GM12875 (cell line): ENCODE measurements at regions not wholly inside any gene's neighbourhood (a gene's known extent, or its start where the extent isn't known, plus 50 kb on each side); places are given as distances from the start of the nearest gene placed in this dataset.

Source experiments
- H3K4me3 ChIP-seq: one replicate; pipeline ENCODE4 v1.5.1; 2011; ENCODE audit warnings: low read depth, low read length, control low read depth
- TF ChIP-seq, protein P1 (sequence below): IDR thresholded peaks from 2 replicates; pipeline ENCODE4 v1.5.1; 2011; ENCODE audit warnings: low read depth, mild to moderate bottlenecking, control low read depth, inconsistent platforms, low read length, moderate library complexity, borderline replicate concordance; ENCODE audit not compliant: insufficient read depth

DNA sequence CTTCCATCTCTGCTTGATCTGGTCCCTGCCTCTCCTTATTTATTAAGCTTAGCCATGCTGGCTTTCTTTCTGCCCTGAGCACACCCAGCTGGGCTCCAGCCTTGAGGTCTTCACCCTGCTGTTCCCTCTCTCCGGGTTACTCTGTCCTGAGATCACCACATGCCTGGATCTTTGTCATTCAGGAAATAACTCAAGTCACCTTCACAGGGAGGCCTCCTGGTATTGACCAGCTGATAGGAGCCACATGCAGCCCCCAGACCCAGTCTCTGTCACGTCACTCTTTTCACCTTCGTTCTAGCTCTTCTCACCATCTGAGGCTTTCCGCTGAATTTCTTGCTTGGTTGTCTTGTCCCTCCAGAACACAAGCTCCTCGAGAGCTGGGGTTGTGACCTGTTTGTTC, 114.4 kb downstream of the TSN start:
- TF ChIP-seq, protein P1, sequence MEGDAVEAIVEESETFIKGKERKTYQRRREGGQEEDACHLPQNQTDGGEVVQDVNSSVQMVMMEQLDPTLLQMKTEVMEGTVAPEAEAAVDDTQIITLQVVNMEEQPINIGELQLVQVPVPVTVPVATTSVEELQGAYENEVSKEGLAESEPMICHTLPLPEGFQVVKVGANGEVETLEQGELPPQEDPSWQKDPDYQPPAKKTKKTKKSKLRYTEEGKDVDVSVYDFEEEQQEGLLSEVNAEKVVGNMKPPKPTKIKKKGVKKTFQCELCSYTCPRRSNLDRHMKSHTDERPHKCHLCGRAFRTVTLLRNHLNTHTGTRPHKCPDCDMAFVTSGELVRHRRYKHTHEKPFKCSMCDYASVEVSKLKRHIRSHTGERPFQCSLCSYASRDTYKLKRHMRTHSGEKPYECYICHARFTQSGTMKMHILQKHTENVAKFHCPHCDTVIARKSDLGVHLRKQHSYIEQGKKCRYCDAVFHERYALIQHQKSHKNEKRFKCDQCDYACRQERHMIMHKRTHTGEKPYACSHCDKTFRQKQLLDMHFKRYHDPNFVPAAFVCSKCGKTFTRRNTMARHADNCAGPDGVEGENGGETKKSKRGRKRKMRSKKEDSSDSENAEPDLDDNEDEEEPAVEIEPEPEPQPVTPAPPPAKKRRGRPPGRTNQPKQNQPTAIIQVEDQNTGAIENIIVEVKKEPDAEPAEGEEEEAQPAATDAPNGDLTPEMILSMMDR, result no peak
- no peak overlapping the region for H3K4me3 ChIP-seq

GRCh38 chr2:121872651-121873050, 117.2 kb downstream of the TSN start:
- TF ChIP-seq, protein P1, result no peak

DNA sequence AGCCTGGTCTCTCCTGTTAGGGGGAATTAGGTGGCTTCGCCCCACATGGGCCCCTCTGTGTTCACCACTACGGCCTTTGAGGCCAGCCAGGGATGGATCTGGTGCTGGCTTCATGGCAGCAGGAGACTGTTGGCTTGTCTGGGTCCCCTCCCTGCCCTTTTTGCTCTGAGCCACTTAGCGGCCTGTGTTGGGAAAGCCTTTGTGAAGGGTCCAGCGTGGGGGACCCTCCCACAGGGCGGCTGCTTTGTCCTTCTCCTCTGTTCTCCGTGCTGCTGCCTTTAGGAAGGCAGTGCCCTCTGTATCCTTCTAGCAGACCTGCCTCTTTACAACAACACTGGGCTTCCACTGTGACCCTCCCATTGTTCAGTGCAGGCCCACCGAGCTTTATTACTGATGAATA, 118.4 kb downstream of the TSN start:
- TF ChIP-seq, protein P1, result no peak

More at GRCh38 chr2:121872651-121873050, 117.2 kb downstream of the TSN start:
- no peak overlapping the region for H3K4me3 ChIP-seq

DNA sequence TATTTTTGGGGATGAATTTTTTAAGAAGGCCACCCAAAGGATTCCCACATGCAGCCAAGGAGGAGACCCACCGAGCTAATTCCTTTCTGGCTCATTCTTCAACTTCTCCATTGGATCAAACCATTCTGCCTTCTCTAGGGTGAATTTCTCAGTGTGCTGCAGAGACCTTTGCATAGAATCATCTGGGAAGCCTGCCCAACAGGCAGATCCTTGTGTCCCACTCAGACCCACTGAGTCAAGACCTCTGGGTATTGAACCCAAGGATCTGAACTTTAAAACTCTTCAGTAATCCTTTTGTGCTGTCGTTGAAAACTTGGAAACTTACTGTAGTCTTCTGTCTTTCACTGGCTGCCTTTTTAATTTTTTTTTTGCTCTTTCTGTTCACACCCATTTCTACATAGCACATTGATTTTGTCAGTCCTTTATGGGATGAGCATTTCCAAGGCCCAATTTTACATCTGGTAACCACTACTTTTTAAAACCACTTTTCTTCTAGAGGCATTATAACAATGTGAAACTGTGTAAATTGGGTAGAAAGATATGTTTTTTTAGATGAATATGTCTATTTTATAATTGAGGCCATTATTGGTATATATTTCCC, 120.2 kb downstream of the TSN start:
- TF ChIP-seq, protein P1, result no peak
- no peak overlapping the region for H3K4me3 ChIP-seq

More for the DNA sequence above, 118.4 kb downstream of the TSN start:
- no peak overlapping the region for H3K4me3 ChIP-seq

DNA sequence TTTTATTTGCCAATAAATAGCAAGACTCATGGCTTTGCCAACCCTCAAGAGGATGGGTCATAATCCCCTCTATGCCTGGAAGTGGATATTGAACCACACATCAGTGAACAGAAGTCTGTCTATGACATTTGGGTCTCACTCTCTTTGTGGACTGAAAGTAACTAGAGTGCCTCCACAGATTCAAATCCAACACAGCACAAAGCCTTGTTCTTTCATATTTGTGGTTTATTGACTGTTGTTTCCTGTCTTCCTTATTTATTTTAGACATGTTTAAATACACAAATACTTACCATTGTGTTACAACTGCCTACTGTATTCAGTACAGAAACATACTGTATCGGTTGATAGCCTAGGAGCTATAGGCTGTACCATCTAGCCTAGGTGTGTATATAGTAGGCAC, 121.9 kb downstream of the TSN start:
- no peak overlapping the region for H3K4me3 ChIP-seq
- TF ChIP-seq, protein P1, result no peak

GRCh38 chr2:121880283-121880682, 124.8 kb downstream of the TSN start:
- TF ChIP-seq, protein P1, result no peak
- H3K4me3 ChIP-seq, result no peak overlapping the region

GRCh38 chr2:121881038-121881437, 125.6 kb downstream of the TSN start:
- TF ChIP-seq, protein P1, result no peak
- no peak overlapping the region for H3K4me3 ChIP-seq
